HG02870 (cell line): ENCODE measurements at regions not wholly inside any gene's neighbourhood (a gene's known extent, or its start where the extent isn't known, plus 50 kb on each side); places are given as distances from the start of the nearest gene placed in this dataset.

Experiments
- ATAC-seq: cut with Tn5 transposase; IDR thresholded peaks from one replicate; pipeline ENCODE4 v1.9.1; 2021; ENCODE audit warnings: mild to moderate bottlenecking, moderate library complexity; ENCODE audit not compliant: unreplicated experiment

- no peak for ATAC-seq
Measured at GRCh38 chr6:108751851-108752732, 96.1 kb upstream of the ARMC2 start.

DNA sequence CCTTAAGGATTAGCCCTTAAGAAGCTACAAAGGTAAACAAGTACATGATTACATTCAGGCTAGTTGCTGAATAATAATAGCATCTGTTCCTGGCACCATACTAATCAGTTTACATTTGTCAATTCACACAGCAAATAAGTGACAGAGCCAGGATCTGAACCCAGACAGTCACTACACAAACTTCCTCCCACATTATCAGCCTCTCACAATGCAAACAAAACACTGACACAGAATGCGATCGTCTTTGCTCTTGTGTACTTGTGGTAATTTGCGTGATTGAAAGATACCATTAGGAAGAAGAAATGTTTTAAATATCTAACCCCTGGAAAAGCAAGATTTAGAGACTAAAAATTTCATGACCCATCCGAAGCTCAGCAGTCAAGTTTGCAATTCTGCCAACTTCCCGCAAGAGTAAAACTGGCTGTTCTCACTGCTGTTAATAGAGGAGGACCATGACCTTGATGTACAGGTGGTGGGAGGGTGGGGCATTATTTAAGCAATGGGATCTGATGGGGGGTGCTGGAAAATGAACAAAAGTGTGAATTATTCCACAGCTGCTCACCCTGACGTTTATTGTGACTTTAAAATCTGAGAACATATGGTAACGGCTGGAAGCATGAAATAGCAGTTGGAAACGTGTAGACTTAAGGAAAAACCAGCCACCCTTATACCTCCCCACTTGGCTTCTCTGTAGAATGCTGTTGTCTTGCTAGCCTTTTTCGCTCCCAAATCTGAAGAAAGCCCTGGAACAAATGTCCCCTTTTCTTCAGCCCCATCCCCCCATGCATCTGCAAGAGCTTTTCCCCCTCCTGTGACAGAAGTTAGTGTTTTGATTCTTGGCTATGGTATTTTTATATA lies 95.3 kb upstream of the ARMC2 start:
- ATAC-seq, result no peak

DNA sequence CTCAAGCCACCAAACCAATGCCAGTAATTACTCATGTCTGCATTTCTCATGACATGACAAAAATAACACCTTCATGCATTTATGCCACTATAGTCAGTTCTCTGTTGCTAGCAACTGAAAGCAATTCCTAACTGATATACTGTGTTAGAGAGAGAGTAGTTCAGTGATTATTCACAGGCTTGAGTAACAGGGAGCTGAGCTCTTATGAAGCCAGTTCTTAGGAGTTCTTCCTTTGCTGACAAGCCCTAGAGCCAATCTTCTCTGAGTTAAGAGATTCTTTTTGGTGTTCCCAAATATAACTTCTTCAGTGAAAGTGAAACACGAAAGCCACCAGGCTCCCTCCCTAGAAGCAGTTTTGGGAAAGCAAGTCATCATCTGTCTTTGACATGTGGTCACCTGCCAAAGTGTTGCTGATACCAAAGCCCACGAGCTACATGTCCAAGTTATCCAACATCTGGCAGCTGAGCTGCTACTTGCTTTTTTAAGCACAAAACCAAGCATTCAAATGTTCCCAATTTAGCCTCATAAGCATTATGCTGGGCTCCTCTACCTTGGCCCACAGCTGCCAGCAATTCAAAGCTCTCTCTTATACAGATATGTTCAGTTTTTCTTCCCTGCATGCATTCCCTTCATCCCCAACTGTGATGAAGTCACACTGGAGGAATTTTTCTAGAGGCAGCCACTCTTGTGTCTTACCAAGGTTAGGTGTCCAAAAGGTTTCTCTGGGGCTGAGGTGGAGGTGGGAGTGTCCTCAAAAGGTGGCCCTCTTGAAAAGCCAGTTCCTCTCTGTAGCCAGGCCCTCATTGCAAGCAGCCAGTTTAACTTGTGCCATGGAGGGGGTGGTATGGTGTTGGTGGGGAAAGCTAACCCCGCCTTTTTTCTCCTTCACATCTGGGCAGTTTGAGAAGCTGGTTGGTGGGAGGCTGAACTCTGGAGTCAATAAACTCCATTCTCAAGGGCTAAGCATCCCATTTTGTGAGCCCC lies 92.7 kb upstream of the ARMC2 start:
- no peak for ATAC-seq

GRCh38 chr6:108757357-108757756 lies 90.9 kb upstream of the ARMC2 start:
- no peak for ATAC-seq

GRCh38 chr6:108758884-108759283 lies 89.3 kb upstream of the ARMC2 start:
- no peak for ATAC-seq

- no peak for ATAC-seq
Measured at GRCh38 chr6:108760126-108761050, 87.8 kb upstream of the ARMC2 start.

DNA sequence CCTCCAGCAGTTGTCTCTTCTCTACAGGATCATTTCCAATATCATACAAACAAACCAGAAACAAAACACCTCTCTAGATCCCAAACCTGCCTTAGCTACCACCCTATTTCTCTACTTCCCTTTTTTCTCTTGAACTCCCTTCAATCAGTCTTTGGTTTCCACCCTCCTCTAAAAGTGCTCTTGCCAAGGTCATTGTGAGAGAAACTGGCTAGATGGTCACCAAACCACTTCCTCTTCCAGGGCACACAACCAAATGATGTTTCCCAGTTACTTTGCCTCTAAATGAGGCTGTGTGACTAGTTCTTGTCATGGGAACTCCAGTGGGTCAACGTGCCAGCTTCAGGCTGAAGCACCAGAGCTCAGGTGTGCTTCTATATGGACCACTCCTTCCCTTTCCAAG lies 85.8 kb upstream of the ARMC2 start:
- ATAC-seq, result no peak

- no peak for ATAC-seq
Measured at GRCh38 chr6:108763931-108764579, 84.2 kb upstream of the ARMC2 start.

GRCh38 chr6:108764580-108764950 lies 83.7 kb upstream of the ARMC2 start:
- no peak for ATAC-seq

GRCh38 chr6:108765495-108765894 lies 82.7 kb upstream of the ARMC2 start:
- ATAC-seq, result no peak

- no peak for ATAC-seq
Measured at GRCh38 chr6:108766419-108766818, 81.8 kb upstream of the ARMC2 start.

DNA sequence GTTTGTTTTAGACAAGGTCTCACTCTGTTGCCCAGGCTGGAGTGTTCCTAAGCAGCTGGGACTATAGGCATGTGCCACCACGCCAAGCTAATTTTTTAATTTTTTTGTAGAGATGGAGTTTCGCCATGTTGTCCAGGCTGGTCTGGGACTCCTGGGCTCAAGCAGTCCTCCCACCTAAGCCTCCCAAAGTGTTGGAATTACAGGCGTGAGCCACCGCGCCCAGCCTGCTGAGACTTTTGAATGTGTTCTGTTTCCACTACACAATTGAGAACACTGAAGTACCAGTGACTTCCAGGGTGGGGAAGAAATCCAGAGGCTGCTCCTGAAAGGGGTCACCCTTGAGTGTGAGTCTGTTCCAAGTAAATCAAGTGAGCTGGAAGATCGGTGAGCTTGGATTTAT lies 81.3 kb upstream of the ARMC2 start:
- ATAC-seq, result no peak

DNA sequence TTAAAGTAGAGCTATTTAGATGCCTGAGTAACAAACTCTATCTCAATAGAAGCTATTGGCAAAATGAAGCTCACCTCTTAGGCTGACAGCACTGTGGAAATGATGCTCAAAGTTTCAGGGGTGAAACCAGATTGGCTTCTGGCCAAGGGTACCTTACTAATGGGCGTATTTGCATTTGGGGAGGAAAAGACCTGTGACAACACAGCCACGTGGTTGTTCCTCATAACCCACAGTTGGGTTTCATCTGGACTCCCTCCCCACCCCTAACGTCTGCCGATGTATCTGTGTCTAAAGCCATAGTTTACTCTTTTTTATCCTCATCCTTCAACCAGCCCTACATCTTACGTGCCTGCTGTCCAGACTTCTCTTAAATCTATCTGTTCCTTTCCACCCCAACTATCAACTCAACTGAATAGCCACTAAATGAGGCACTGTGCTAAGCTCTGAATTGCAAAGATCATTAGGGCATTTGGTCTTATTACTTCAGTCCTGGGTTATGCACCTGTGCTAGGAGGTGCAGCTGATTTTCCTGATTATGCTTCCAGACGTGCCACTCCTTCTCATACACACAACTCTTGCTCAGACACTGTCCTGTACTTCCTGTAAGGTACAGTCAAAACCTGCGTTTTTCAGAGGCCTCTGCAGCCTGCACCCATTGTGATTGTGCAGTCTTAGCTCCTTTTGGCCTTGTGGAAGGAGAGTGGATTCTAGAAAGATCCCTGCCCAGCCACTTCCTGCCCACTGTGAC lies 80.6 kb upstream of the ARMC2 start:
- ATAC-seq, result no peak

- ATAC-seq, result no peak
Measured at GRCh38 chr6:108768166-108768555, 80.1 kb upstream of the ARMC2 start.

DNA sequence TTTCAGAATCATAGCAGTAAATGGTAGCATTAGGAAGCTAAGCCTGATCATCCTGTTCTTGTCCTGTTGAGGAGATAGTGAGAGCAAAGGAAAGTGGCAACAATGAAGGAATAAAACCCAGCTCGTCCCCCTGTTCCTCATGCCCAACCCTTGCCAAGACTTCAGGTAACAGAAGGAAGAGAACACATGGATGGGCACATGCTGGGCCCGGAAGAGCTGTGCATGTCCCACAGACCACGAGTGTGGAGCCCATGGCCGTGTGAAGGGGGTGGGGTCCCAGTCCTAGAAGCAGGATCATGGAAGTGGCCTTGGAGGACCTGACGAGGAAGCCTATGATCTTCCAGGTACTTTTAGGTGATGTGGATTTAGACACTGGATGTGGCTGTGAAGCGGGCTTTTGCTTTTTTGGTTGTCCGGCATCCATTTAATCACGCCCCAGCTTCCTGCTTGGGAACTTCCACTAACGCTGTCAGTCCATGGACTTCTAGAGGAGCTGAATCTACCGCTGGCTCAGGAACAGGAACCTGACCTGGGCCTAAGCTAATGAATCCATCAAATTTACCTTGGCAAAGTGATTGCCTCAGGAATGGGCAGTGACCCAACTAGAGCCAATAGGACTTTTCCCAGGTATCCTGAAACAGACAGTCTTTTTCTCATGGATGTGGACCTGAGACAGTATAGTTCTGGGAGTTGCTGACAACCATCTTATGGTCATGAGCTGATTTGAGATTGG lies 79.3 kb upstream of the ARMC2 start:
- ATAC-seq, result no peak

GRCh38 chr6:108771421-108771820 lies 76.8 kb upstream of the ARMC2 start:
- ATAC-seq, result no peak

GRCh38 chr6:108774555-108774954 lies 73.7 kb upstream of the ARMC2 start:
- ATAC-seq, result no peak

DNA sequence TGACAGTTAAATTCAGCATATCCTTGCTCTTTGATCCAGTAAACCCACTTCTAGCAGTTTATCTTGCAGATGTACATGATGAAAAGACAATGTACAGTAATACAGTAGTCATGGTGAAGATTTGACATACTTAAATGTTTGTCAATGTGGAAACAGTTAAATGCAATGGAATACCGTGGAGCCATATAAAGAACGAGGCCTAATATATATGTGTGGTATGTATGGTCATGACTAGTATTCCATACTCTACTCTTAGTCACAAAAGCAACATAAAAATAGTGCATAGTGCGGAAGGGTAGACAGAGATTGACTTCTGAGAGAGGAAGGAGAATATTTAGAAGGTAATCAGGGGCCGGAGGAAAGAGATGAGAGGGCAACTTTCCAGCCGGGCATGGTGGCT lies 70.7 kb upstream of the ARMC2 start:
- ATAC-seq, result no peak
